ENCODE measurements at regions not wholly inside any gene's neighbourhood (a gene's known extent, or its start where the extent isn't known, plus 50 kb on each side); places are given as distances from the start of the nearest gene placed in this dataset.

DNA sequence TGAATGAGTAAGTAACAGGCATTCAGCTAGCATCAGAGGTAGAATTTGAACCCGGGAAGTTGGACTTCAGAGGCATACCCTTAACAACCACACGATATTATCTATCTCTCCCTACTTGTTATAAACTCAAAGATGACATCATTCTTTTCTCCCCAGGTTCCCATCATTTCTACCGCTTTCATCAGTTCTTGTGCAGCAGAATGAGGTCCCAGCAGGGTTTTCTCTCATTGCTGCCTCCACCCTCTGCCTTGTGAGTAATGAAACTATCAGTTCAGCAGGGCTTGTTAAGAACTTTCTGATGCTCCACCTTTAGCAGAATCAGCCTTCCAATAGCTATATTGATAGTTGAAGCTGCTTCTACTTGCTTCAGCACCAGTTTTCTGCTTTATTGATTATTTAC is 487.5 kb upstream of the KCNMB2 start:
- TF ChIP-seq, protein P1, sequence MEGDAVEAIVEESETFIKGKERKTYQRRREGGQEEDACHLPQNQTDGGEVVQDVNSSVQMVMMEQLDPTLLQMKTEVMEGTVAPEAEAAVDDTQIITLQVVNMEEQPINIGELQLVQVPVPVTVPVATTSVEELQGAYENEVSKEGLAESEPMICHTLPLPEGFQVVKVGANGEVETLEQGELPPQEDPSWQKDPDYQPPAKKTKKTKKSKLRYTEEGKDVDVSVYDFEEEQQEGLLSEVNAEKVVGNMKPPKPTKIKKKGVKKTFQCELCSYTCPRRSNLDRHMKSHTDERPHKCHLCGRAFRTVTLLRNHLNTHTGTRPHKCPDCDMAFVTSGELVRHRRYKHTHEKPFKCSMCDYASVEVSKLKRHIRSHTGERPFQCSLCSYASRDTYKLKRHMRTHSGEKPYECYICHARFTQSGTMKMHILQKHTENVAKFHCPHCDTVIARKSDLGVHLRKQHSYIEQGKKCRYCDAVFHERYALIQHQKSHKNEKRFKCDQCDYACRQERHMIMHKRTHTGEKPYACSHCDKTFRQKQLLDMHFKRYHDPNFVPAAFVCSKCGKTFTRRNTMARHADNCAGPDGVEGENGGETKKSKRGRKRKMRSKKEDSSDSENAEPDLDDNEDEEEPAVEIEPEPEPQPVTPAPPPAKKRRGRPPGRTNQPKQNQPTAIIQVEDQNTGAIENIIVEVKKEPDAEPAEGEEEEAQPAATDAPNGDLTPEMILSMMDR (IDR thresholded peaks at IDR 0.05; ENCODE audit: control extremely low read depth in 1 of 3, insufficient read depth in 1 of 3, low read depth in 1 of 3, low read length in 3 of 3): no peak
- TF ChIP-seq RFX5 (IDR thresholded peaks at IDR 0.05; ENCODE audit: borderline replicate concordance, low read depth, low read length) (no peak), EGR1 (IDR thresholded peaks at IDR 0.05; ENCODE audit: borderline replicate concordance, low read depth, low read length) (no peak), BCL11A (IDR thresholded peaks at IDR 0.05; ENCODE audit: low read depth in 2 of 2, low read length in 2 of 2) (no peak), FOSL1 (IDR thresholded peaks at IDR 0.05; ENCODE audit: insufficient read depth, low read depth, low read length) (no peak), POLR2AphosphoS5 (IDR thresholded peaks at IDR 0.05; ENCODE audit: low read depth, low read length) (no peak), SRF (IDR thresholded peaks at IDR 0.05; ENCODE audit: low read depth, low read length) (no peak), CHD1 (IDR thresholded peaks at IDR 0.05; ENCODE audit: low read depth, low read length) (no peak), POLR2A (IDR thresholded peaks at IDR 0.05; ENCODE audit: control extremely low read depth in 1 of 2, low read depth in 2 of 2, low read length in 2 of 2) (no peak), MAFK (IDR thresholded peaks at IDR 0.05; ENCODE audit: low read depth, low read length) (no peak), BRCA1 (IDR thresholded peaks at IDR 0.05; ENCODE audit: low read depth, low read length) (no peak), TAF1 (IDR thresholded peaks at IDR 0.05; ENCODE audit: low read depth, low read length) (no peak), CBX5 (IDR thresholded peaks at IDR 0.05; ENCODE audit: low read depth, low read length) (no peak)
